SW 1271 (cell line): ENCODE measurements at regions not wholly inside any gene's neighbourhood (a gene's known extent, or its start where the extent isn't known, plus 50 kb on each side); places are given as distances from the start of the nearest gene placed in this dataset.
"Not testable (repeated sequence)": the region's sequence is repeated elsewhere in the genome, so short reads cannot be mapped to it uniquely, and the experiment has no call there.

Experiments used
- DNase-seq, 2 experiments: peaks; one replicate each; lab custom pipeline; 2025; lab: John Stamatoyannopoulos, UW

GRCh38 chr6:169862043-169862891 lies 110.8 kb downstream of the ERMARD start:
- DNase-seq: no peak

- DNase-seq: no peak
Measured at GRCh38 chr6:169861431-169862042, 110.1 kb downstream of the ERMARD start.

GRCh38 chr6:169859978-169860703 lies 108.7 kb downstream of the ERMARD start:
- DNase-seq: no peak

GRCh38 chr6:169859401-169859977 lies 108.1 kb downstream of the ERMARD start:
- DNase-seq: no peak

DNA sequence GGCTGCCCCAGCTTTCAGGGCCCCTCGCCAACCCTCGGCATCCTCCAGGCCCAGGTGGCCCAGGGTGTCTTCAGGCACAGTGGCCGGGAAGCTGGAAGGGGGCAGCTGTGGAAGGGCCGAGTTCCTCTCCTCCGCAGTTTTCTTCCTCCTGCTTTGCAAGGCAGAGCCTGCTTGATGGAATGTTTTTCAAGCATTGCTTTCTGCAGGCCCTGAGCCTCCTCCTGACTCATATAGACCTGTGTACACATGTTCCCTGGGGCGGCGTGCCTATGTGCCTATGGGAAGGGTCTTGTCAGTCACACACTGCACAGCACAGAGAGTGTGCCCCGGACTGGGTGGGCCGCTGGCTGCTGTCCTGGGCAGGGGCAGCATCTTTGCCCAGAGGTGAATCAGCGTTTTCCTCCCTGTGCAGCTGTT lies 107.5 kb downstream of the ERMARD start:
- DNase-seq: no peak

DNA sequence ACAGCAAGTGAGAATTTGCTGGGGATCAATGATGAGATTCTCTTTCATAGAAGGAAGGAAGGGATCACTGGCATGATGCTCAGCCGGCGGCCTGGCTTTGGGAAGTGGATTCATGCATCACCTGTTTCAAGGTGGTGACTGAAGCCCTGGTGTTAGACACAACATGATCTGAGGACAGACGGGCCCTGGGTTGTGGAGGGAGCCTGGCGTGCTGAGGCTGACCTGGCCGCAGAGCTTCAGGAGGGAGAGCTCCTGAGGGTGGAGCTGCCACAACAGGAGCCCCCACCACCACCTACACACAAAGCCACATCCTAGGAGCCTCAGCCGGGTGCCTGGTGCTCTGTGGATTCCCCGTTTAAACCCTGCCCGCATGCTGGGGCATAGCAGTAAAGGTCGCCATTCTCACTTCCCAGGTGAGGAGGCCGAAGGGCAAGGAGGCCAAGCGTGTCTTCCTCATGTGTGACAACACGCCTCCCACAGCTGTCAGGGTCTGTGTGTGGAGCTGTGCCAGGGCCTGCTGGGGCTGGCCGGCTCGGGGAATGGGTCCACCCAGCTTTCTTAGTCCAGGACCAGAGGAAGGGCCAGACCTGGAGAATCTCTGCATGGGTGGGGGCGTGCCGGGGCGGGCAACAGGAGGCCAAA lies 107.0 kb downstream of the ERMARD start:
- no peak for DNase-seq

GRCh38 chr6:169857343-169858292 lies 106.2 kb downstream of the ERMARD start:
- DNase-seq: no peak

GRCh38 chr6:169856442-169857342 lies 105.3 kb downstream of the ERMARD start:
- DNase-seq: not testable (repeated sequence)

DNA sequence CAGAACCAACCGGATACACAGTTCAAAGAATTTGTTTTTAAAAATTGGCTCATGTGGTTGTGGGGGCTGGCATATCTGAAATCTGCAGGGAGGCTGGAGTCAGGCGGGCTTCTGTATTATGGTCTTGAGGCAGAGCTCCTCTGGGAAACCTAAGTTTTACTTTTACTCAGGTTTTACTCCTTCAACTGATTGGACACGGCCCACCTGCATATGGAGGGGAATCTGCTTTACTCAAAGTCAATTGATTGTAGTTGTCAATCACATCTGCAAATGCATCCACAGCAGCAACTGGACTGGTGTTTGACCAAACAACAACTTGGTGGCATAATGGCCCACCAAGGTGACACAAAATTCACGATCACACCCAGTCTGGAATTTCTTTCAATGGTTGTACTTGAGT lies 103.4 kb downstream of the ERMARD start:
- DNase-seq: no peak

GRCh38 chr6:169854083-169854725 lies 102.8 kb downstream of the ERMARD start:
- DNase-seq: no peak

- no peak for DNase-seq
Measured at GRCh38 chr6:169853196-169854082, 102.0 kb downstream of the ERMARD start.

GRCh38 chr6:169852504-169853195 lies 101.2 kb downstream of the ERMARD start:
- DNase-seq: no peak

- no peak for DNase-seq
Measured at GRCh38 chr6:169851641-169852503, 100.5 kb downstream of the ERMARD start.

GRCh38 chr6:169850746-169851145 lies 99.3 kb downstream of the ERMARD start:
- no peak for DNase-seq

DNA sequence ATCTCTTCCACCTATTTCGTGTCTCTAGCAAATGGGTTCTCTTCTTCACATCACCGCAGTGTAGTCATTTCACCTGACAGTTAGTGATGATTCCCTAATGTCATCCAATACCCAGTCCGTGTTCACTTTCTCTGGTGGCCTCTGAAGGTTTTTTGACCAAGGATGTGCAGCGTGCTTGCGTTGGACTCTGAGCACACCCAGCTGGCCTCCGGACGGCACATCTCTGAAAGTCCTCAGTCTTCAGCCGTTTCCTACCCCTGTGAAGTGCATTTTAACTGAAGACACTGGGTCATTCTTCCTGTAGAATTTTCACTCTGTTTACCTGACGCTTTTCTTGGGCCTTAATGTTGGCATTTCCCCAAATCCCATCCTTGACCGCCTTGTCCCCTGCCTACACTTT lies 98.7 kb downstream of the ERMARD start:
- DNase-seq: no peak

- no peak for DNase-seq
Measured at GRCh38 chr6:169849396-169849795, 98.0 kb downstream of the ERMARD start.

DNA sequence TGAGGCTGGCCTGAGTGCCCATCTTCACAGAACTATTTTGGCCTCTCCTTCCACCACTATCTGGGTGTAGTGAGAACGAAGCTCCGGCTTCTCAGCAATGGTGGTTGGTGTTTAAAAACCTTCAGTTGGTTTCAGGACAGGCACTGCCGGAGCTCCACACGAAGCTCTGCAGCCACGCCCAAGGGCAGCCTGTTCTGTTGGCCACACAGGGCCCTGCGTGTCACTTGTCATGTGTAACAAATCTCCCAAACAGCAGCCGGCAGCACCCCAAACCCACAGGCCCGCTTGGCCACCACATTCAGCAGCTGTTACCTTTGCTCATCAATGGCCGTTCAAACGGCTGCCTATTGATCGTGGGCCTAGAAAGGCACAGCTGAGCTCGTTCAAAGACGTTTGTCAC lies 97.5 kb downstream of the ERMARD start:
- no peak for DNase-seq
